IPS-18a (cell line): ENCODE measurements at regions not wholly inside any gene's neighbourhood (a gene's known extent, or its start where the extent isn't known, plus 50 kb on each side); places are given as distances from the start of the nearest gene placed in this dataset.
"Not testable (repeated sequence)": the region's sequence is repeated elsewhere in the genome, so short reads cannot be mapped to it uniquely, and the experiment has no call there.

Experiments used
- H3K27ac ChIP-seq: one replicate; pipeline ENCODE4 v1.5.1; 2013; ENCODE audit warnings: low read length
- H3K27me3 ChIP-seq: one replicate; pipeline ENCODE4 v1.6.1; 2013; ENCODE audit warnings: mild to moderate bottlenecking, low read length; ENCODE audit not compliant: control insufficient read depth, insufficient read depth
- H3K36me3 ChIP-seq: one replicate; pipeline ENCODE4 v1.6.1; 2013; ENCODE audit warnings: low read depth, low read length; ENCODE audit not compliant: control insufficient read depth
- H3K4me1 ChIP-seq: one replicate; pipeline ENCODE4 v1.6.1; 2013; ENCODE audit warnings: low read depth, low read length; ENCODE audit not compliant: control insufficient read depth
- H3K4me3 ChIP-seq: one replicate; pipeline ENCODE4 v1.5.1; 2013; ENCODE audit warnings: low read length
- H3K9ac ChIP-seq: one replicate; pipeline ENCODE4 v1.6.1; 2013; ENCODE audit warnings: mild to moderate bottlenecking, low read length, moderate library complexity
- H3K9me3 ChIP-seq: one replicate; pipeline ENCODE4 v1.6.1; 2013; ENCODE audit warnings: low read depth, low read length; ENCODE audit not compliant: control insufficient read depth

DNA sequence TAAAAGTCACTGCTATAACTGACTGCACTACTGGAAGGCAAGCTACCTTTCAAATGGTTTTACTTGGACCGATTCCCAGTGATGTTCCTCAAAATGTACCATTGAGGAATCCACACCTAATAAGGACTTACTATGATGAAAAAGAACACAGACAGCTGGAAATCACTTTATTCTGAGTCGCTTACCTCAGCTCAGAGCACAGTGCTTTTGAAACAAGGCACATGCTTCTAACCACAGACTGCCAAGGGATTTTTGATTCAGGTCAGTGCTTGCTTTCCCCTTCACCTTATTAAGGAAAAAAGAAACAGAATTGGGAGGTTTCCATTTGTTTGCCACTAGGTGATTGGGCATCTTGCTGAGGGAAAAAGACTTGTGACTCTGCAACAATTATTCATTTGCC is 707.5 kb upstream of the FSHR start:
- Histone ChIP-seq H3K27ac (no peak overlapping the region), H3K4me3 (no peak overlapping the region), H3K9me3 (no peaks in the 10 kb centered on the region), H3K36me3 (no peaks in the 10 kb centered on the region), H3K27me3 (no peaks in the 10 kb centered on the region), H3K4me1 (no peaks in the 10 kb centered on the region), H3K9ac (no peak overlapping the region)

DNA sequence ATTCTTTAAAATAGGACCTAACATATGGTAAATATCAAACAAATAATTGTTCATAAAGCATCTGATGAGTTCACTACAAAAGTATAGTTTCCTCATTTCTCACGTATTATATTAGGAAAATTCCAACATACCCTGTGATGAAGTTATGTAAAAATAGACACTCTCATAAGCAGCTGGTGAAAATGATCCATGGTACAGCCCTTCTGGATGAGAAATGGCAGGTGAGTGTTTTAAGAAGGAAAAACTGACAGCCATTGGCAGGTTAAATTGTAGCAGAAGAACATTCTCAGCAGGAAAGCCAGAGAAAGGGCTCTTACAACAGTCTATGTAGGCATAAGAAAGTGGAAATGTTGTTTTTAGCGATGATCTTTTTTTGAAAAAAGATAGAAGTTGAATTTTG is 706.5 kb upstream of the FSHR start:
- H3K27ac ChIP-seq: no peak overlapping the region
- H3K36me3 ChIP-seq: no peaks in the 10 kb centered on the region
- no peak overlapping the region for H3K4me3 ChIP-seq
- no peak overlapping the region for H3K9ac ChIP-seq
- no peaks in the 10 kb centered on the region for H3K27me3 ChIP-seq
- no peaks in the 10 kb centered on the region for H3K4me1 ChIP-seq
- H3K9me3 ChIP-seq: no peaks in the 10 kb centered on the region

DNA sequence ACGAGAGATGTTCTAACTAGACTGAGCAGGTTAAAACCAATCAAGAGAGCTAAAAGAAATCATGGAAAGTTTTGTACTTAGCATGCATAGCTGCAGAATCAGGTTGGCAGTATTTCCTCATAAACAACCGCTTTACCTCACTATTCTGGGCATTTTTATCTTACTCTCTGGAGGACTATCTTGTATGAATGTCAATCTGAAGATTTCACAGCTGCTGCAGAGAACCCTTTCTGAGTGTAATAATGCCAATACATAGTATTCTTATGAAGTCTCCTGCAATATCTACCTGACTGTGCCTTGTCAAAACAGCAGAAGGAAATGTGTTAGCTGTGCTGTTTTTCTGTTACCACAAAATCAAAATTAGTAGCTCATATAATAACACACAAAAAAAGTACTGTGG is 705.9 kb upstream of the FSHR start:
- Histone ChIP-seq H3K36me3 (no peaks in the 10 kb centered on the region), H3K4me3 (no peak overlapping the region), H3K9me3 (no peaks in the 10 kb centered on the region), H3K27me3 (no peaks in the 10 kb centered on the region), H3K27ac (no peak overlapping the region), H3K4me1 (no peaks in the 10 kb centered on the region), H3K9ac (no peak overlapping the region)

DNA sequence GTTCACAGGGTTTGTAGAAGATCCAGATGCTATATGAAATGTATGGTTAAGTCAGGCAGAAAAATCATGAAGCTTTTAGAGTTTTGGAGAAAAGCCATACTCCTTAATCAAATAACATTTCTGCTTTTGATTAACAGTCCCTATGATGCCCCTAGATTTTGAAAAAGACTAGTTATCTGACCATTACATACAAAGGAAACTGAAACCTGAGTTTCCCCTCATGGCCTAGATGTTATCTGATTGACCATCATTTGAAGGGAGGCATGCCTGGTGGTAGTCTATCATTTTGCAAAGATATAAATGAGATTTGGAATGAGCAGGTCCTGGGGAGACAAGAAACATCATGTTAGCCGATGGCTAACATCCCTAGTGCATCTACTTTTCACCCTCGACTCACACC is 704.3 kb upstream of the FSHR start:
- Histone ChIP-seq H3K27me3 (no peaks in the 10 kb centered on the region), H3K36me3 (no peaks in the 10 kb centered on the region), H3K9ac (no peak overlapping the region), H3K27ac (no peak overlapping the region), H3K4me1 (no peaks in the 10 kb centered on the region), H3K9me3 (no peaks in the 10 kb centered on the region), H3K4me3 (no peak overlapping the region)

DNA sequence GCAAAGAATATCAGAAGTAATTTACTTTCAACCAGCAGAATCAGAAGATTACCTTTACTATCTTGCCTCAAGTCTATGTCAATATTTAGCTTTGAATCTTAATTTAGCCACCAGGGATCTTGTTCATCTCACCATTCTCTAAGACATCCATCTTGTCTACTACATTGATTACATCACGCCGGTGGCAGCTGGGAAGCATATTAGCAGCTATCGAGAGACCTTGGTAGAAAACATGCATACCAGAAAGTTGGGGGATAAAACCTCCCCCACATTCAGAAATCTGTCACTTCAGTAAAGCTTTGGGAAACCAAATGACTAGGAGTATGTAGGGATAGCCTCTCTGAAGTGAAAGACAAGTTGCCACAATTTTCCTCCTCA is 703.8 kb upstream of the FSHR start:
- H3K4me3 ChIP-seq: no peak overlapping the region
- no peak overlapping the region for H3K27ac ChIP-seq

DNA sequence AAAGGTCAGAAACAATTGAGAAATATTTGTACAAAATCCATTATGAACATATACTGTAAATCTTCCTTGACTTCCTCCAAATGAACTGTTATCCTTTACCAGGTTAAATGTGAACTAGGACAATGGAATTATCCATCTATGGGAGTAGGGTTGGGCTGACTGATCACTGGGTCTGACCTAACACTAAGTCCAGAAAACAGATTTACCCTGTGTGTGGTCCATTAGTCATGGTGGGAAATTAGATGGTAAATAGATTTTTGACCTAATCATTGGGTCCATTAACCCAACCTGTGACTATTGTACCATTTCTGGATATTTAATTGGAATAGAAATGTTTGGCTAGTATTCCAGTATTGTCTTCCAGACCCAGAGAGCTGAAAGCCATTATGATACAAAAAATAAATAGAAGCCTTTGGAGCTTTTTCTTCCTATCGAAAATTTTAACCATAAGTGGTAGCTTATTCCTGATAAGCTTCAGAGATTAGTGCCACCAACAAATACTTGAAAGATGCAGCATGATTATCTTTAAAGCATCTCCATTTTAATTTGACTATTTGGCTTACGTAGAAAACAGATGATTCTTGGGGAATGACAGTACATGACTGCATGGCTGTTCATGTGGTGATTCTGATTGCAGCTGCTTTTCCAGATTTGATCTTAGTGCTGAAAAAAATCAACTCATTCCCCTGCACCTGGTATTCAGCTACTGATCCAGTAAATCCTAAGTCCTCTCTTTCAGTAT is 703.2 kb upstream of the FSHR start:
- H3K4me3 ChIP-seq: no peak overlapping the region
- H3K9ac ChIP-seq: no peak overlapping the region
- no peaks in the 10 kb centered on the region for H3K27me3 ChIP-seq
- H3K4me1 ChIP-seq: no peaks in the 10 kb centered on the region
- no peaks in the 10 kb centered on the region for H3K36me3 ChIP-seq
- H3K27ac ChIP-seq: no peak overlapping the region
- no peaks in the 10 kb centered on the region for H3K9me3 ChIP-seq

More for the DNA sequence above, 703.8 kb upstream of the FSHR start:
- Histone ChIP-seq H3K36me3 (no peaks in the 10 kb centered on the region), H3K9ac (no peak overlapping the region), H3K9me3 (no peaks in the 10 kb centered on the region), H3K4me1 (no peaks in the 10 kb centered on the region), H3K27me3 (no peaks in the 10 kb centered on the region)

DNA sequence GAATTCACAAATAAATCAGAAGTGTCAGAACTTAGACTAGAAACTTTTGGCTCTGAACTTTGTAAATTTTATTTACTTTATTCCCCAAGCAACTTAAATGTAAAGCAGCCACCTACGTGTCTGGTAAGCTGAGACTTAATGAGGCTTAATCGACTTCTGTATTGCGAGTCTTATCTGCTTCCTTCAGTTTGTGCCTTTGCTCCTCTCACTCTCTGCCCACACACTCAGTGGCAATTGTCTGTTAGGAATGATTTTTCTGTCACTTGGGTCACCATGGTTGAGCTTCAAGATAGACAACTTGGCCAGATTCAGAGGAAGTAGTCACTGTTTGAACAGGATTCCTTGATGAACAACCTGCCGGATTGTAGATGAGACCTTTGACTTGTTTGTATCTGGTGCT is 691.4 kb upstream of the FSHR start:
- Histone ChIP-seq H3K4me1 (no peaks in the 10 kb centered on the region), H3K27me3 (no peaks in the 10 kb centered on the region), H3K4me3 (no peak overlapping the region), H3K27ac (no peak overlapping the region), H3K36me3 (no peaks in the 10 kb centered on the region), H3K9me3 (peaks cover 2% of the 10 kb centered on the region), H3K9ac (no peak overlapping the region)

DNA sequence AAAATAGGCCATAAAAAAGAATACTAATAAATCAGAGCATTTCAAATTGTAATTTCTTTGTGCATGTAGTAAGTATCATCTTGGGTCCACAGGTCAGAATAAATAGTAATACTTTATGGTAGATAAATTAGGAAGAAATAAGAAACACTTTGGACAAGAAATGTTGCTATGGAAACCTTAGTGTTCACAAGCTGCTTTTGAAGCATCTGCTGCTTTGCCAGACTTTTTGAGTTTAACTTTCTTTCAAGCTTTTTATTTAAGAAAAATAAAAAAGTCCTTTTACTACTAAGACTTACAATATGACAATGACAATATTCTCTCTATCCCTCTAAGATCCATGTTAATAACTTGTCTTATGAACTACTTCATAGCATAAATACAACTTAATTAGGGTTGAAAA is 690.7 kb upstream of the FSHR start:
- Histone ChIP-seq H3K4me3 (no peak overlapping the region), H3K9me3 (peaks cover 2% of the 10 kb centered on the region), H3K36me3 (no peaks in the 10 kb centered on the region), H3K27me3 (no peaks in the 10 kb centered on the region), H3K4me1 (no peaks in the 10 kb centered on the region), H3K27ac (no peak overlapping the region), H3K9ac (no peak overlapping the region)

DNA sequence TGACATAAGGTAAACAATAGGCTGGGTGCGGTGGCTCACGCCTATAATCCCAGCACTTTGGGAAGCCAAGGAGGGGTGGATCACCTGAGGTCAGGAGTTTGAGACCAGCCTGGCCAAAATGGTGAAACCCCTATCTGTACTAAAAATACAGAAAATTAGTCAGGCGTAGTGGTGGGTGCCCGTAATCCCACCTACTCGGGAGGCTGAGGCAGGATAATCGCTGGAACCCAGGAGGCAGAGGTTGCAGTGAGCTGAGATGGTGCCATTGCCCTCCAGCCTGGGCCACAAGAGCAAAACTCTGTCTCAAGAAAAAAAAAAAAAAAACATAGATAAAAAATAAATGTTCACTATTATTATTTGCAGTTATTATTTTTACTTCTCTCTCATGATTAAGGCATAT is 689.8 kb upstream of the FSHR start:
- not testable (repeated sequence) for H3K9me3 ChIP-seq, H3K27ac ChIP-seq

DNA sequence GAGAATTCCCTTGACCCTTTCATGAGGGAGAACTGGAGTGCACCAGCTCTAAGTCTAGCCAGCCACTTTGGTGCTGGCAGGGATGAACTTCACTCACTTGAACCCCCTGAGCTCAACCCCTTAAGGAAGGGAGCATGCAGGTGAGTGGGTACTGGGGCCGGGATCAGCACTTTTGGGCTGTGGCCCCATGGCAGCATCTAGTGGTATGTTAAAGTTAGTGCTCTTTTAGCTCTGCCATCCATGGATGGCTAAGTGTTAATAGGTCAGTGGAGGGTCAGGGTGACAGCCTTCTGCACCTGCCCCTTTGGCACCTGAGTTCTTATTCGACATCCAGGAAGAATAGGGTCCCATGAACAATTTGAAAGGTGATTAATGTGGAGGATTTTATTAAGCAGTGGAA is 689.0 kb upstream of the FSHR start:
- no peaks in the 10 kb centered on the region for H3K4me1 ChIP-seq
- peaks cover 2% of the 10 kb centered on the region for H3K9me3 ChIP-seq
- H3K27ac ChIP-seq: no peak overlapping the region
- H3K36me3 ChIP-seq: no peaks in the 10 kb centered on the region
- H3K9ac ChIP-seq: no peak overlapping the region
- no peaks in the 10 kb centered on the region for H3K27me3 ChIP-seq
- H3K4me3 ChIP-seq: no peak overlapping the region

More for the DNA sequence above, 689.8 kb upstream of the FSHR start:
- not testable (repeated sequence) for H3K4me3 ChIP-seq, H3K36me3 ChIP-seq, H3K27me3 ChIP-seq, H3K4me1 ChIP-seq, H3K9ac ChIP-seq

DNA sequence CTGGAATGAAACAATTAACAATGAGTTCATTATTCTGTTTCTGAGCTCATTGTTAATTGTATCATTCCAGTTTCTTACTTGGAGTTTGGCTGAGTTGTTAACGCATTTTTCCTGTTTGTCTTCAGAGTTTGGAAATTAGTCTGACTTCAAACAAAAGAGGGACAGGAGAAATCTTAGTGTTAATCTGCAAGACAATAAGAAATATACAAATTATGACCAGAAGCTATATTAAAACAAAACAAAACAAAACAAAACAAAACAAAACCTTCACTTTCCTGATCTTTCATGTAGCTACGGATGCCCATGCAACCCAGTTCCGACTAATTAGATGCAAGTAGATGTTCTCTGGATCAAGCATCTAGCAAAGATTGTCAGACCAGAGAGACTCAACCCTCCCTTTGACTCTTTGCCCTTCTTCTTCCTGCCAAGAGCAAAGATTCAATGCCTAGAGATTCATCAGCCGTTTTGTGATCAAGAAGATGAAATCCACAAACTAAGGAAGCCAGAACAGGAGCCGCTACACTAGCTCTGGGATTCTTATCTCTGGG is 686.2 kb upstream of the FSHR start:
- H3K27me3 ChIP-seq: no peaks in the 10 kb centered on the region
- H3K4me1 ChIP-seq: no peaks in the 10 kb centered on the region
- H3K9me3 ChIP-seq: peaks cover 2% of the 10 kb centered on the region
- H3K9ac ChIP-seq: no peak overlapping the region
- H3K36me3 ChIP-seq: no peaks in the 10 kb centered on the region
- H3K4me3 ChIP-seq: no peak overlapping the region
- no peak overlapping the region for H3K27ac ChIP-seq

DNA sequence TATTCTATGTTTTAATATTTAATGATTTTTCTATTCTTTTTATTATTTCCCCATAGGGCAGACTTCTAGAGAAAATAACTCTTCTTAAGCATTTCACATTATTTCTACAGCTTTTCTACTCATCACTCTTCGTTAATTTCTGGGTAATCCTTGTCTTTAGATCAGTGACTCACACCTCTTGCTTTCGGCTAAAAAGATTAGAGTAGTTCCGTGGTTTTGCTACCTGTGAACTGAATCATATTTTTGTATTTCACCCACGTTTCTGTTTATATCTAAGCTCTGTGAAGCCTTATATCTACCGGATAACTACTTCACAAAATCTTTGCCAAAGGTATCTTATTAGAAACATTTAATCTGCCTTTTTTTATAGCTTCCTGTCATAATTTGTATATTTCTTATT is 685.5 kb upstream of the FSHR start:
- no peak overlapping the region for H3K27ac ChIP-seq
- no peak overlapping the region for H3K9ac ChIP-seq
- H3K4me1 ChIP-seq: no peaks in the 10 kb centered on the region
- no peaks in the 10 kb centered on the region for H3K27me3 ChIP-seq
- H3K36me3 ChIP-seq: no peaks in the 10 kb centered on the region
- no peak overlapping the region for H3K4me3 ChIP-seq
- H3K9me3 ChIP-seq: peaks cover 2% of the 10 kb centered on the region
